GM21526 (cell line): ENCODE measurements at regions not wholly inside any gene's neighbourhood (a gene's known extent, or its start where the extent isn't known, plus 50 kb on each side); places are given as distances from the start of the nearest gene placed in this dataset.
A peak's percentile ranks its signal among the peaks of the same experiment; 100 is the strongest.

ENCODE experiments used
- ATAC-seq: cut with Tn5 transposase; IDR thresholded peaks from one replicate; pipeline ENCODE4 v1.9.1; 2021; ENCODE audit warnings: moderate library complexity; ENCODE audit not compliant: unreplicated experiment, low FRiP score

DNA sequence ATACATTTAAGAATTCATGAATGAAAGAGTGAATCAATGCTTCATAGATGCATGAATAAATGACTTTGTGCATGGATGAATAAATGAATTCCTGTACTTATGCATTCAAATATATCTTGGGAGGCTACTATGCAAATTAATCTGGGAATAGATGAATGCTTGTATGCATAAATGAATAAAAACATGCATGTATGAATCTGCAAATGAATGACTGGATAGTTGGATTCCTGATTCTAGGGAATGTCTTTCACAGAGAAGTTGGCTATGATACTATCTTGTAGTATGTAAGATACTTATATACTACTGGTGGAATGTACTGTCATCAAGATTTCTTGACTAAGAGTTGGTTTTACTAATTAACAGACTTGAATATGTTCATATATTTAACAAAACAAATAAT, 75.3 kb upstream of the ASTN2 start:
- no peak for ATAC-seq

DNA sequence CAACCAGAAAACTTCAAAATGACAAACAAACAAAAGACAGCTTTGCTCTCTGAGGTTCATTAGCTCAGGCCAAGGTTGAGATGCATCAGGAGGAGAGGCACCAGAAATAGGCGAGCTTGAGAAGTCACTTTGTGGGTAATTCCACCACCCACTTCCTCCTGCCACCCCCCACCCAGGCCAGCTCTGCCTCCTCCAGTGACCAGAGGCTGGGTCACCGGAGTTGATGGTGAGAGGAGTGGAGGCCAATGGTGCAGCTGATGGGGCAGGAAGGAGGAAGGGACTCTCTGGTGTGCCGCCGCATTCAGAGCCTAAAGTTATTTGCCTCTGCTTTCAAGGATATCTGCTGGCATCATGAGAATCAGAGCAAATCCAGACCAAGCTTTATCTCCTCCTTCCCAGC, 73.8 kb upstream of the ASTN2 start:
- no peak for ATAC-seq

- peak; percentile 99 for ATAC-seq
Observed at GRCh38 chr9:117487555-117488175, 72.8 kb upstream of the ASTN2 start.

DNA sequence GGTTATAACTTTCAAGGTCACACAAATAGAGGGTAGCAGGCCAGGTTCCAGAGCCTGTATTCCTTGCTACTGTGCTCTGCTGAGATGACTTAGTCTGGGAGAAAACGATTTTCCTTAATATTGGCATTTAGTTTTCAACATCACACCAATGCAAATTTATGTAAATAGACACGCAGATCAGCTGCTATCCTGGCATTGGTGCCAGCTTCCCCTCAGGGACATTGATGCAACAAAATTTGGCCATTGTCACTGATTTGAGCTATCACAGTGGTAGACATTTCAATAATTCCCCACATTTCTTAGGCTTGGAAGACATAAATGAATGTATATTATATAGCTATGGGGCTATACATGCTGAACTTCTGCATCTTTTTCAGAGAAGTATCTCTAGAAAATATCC, 71.6 kb upstream of the ASTN2 start:
- no peak for ATAC-seq

DNA sequence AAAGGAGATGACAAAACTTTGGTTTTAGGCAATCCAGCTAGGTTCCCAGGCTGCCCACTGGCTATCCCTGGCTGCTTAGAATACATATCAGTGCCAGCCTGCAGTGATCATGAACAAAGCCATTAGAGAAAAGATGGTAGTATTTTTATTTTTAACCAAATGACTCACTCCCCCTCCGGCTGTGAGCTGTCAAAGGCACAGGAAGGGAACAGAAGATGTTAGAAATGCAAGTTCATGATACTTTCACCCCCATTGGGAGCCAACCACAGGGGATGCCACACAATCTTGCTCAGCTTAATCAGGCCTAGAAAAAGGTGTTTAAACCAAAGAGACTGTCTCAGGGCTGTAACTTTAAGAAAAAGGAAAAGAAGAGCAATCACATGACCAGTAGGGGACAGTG, 70.3 kb upstream of the ASTN2 start:
- ATAC-seq, result no peak

GRCh38 chr9:117480729-117481128, 65.9 kb upstream of the ASTN2 start:
- ATAC-seq, result no peak

- ATAC-seq, result no peak
Observed at GRCh38 chr9:117480253-117480652, 65.4 kb upstream of the ASTN2 start.

DNA sequence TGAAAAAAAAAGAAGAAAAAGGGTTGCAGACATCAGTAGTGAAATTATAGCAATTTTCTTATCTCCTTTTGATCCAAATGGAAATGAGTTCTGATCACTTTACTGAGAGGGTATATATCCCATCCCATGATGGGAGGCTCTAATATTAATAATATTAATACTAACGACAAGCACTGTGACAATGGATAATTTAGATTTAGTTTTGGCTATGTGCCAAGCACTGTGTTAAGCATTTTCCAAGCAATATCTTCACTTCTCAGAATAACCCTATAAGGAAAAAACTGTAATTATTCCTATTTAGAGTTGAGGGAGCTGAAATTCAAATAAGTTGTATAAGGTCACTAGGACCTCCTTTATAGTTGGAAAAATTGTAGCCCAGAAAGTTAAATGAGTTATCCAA, 58.4 kb upstream of the ASTN2 start:
- ATAC-seq, result no peak

GRCh38 chr9:117470902-117471301, 56.0 kb upstream of the ASTN2 start:
- ATAC-seq, result no peak

DNA sequence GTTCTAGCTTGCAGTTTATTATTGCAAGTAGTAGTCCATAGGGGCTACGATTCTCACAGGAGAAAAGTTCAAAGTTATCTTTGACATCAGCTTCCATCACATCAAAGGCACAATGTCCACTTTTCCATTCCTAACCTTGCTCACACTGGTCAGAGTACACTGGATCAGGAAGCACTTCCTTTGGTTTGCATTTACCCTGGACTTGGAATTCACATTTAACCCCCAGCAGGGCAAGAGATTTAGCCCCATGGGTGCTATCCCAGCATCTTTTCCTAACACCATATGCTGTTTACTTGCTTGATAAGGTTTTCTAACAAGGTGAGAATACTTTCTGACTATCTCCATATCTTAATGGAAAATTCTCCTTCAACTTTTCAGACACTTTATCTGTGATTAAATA, 55.6 kb upstream of the ASTN2 start:
- ATAC-seq, result no peak

- ATAC-seq, result no peak
Observed at GRCh38 chr9:117466111-117466510, 51.3 kb upstream of the ASTN2 start.

- ATAC-seq, result no peak
Observed at GRCh38 chr9:117465706-117466105, 50.8 kb upstream of the ASTN2 start.

DNA sequence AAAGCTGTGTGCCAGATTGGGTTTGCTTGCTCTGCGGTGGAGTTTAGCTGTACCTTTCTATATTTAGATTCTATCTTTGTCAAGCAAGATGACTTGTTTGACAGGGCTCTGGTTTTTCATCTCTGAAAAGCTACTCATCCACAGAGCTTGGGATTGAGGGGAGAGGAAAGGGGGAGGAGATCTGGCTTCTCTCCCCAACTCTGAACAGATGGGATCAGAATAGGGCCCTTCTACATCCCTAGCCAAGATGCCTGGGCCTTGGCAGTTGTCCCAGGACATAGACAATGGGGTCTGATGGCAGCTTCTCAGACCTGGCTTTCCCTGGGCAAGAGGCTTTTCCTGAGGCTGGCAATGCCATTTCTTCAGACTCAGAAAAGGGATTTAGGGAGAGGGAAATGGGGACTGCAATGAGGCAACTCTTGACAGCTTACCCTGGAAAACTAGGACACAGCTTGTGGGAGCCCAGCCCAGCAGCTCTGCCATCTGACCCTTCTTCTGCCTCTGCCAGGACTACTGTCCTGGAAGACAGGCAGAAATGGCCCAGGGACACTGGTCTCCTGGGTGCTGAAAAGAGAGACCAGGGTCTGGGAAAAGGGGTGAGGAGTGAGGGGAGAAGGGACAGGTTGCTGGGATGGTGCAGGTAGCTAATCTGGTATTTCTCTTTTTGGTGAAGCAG, 50.2 kb upstream of the ASTN2 start:
- no peak for ATAC-seq
